H1 (cell line): ENCODE measurements at regions not wholly inside any gene's neighbourhood (a gene's known extent, or its start where the extent isn't known, plus 50 kb on each side); places are given as distances from the start of the nearest gene placed in this dataset.

Source experiments
- CTBP2 ChIP-seq: IDR thresholded peaks from 2 replicates; pipeline ENCODE4 v1.7.0; 2011; ENCODE audit warnings: borderline replicate concordance, mild to moderate bottlenecking, moderate library complexity, mixed read lengths, low read length; ENCODE audit not compliant: insufficient read depth, insufficient read length
- SUZ12 ChIP-seq: fragments of 200-600 bp; sonication (generic); IDR thresholded peaks from 2 replicates; pipeline ENCODE4 v1.6.1; 2012; ENCODE audit warnings: mild to moderate bottlenecking, inconsistent platforms, low read length, moderate library complexity, mixed read lengths

DNA sequence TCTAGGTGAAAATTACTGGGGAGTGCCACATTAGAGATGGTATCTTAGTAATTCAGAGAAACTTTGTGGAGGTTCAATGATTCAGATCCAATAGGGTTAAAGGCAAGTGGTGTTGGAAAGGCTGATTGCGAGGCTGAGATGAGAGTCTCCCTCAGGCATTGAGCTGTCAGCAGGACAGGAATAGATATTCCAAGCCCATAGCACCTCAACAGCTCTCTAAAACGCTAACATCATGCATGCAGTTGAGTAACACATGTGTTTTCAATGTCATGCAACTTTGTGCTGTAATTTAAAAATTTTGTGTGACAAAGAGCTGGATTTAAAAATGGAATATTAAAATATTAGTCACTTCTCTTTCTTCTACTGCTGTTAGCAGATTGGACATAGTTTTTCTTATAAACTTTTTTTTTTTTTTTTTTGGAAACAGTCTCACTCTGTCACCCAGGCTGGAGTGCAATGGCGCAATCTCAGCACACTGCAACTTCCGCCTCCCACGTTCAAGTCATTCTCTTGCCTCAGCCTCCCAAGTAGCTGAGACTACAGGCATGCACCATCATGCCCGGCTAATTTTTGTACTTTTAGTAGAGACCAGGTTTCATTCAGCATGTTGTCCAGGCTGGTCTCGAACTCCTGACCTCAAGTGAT is 173.5 kb upstream of the C1QTNF7 start (continued):
- no peak for TF ChIP-seq CTBP2
- TF ChIP-seq SUZ12: no peak
